H1 (cell line): ENCODE measurements at regions not wholly inside any gene's neighbourhood (a gene's known extent, or its start where the extent isn't known, plus 50 kb on each side); places are given as distances from the start of the nearest gene placed in this dataset.

Experiments used
- CTBP2 ChIP-seq: IDR thresholded peaks from 2 replicates; pipeline ENCODE4 v1.7.0; 2011; ENCODE audit warnings: borderline replicate concordance, mild to moderate bottlenecking, moderate library complexity, mixed read lengths, low read length; ENCODE audit not compliant: insufficient read depth, insufficient read length
- RFX5 ChIP-seq: IDR thresholded peaks from 2 replicates; pipeline ENCODE4 v1.6.1; 2011; ENCODE audit warnings: low read depth, low read length, improper control_type of control experiment, borderline replicate concordance
- SP2 ChIP-seq: IDR thresholded peaks from 2 replicates; pipeline ENCODE4 v1.6.1; 2012; ENCODE audit warnings: mild to moderate bottlenecking, low read length, inconsistent platforms
- TF ChIP-seq, protein P1 (sequence below): fragments of 300-600 bp; sonication (generic); IDR thresholded peaks from 2 replicates; pipeline ENCODE4 v1.7.1; 2012; ENCODE audit warnings: low read length, moderate library complexity, mild to moderate bottlenecking, inconsistent platforms; ENCODE audit not compliant: insufficient replicate concordance

- TF ChIP-seq, protein P1, sequence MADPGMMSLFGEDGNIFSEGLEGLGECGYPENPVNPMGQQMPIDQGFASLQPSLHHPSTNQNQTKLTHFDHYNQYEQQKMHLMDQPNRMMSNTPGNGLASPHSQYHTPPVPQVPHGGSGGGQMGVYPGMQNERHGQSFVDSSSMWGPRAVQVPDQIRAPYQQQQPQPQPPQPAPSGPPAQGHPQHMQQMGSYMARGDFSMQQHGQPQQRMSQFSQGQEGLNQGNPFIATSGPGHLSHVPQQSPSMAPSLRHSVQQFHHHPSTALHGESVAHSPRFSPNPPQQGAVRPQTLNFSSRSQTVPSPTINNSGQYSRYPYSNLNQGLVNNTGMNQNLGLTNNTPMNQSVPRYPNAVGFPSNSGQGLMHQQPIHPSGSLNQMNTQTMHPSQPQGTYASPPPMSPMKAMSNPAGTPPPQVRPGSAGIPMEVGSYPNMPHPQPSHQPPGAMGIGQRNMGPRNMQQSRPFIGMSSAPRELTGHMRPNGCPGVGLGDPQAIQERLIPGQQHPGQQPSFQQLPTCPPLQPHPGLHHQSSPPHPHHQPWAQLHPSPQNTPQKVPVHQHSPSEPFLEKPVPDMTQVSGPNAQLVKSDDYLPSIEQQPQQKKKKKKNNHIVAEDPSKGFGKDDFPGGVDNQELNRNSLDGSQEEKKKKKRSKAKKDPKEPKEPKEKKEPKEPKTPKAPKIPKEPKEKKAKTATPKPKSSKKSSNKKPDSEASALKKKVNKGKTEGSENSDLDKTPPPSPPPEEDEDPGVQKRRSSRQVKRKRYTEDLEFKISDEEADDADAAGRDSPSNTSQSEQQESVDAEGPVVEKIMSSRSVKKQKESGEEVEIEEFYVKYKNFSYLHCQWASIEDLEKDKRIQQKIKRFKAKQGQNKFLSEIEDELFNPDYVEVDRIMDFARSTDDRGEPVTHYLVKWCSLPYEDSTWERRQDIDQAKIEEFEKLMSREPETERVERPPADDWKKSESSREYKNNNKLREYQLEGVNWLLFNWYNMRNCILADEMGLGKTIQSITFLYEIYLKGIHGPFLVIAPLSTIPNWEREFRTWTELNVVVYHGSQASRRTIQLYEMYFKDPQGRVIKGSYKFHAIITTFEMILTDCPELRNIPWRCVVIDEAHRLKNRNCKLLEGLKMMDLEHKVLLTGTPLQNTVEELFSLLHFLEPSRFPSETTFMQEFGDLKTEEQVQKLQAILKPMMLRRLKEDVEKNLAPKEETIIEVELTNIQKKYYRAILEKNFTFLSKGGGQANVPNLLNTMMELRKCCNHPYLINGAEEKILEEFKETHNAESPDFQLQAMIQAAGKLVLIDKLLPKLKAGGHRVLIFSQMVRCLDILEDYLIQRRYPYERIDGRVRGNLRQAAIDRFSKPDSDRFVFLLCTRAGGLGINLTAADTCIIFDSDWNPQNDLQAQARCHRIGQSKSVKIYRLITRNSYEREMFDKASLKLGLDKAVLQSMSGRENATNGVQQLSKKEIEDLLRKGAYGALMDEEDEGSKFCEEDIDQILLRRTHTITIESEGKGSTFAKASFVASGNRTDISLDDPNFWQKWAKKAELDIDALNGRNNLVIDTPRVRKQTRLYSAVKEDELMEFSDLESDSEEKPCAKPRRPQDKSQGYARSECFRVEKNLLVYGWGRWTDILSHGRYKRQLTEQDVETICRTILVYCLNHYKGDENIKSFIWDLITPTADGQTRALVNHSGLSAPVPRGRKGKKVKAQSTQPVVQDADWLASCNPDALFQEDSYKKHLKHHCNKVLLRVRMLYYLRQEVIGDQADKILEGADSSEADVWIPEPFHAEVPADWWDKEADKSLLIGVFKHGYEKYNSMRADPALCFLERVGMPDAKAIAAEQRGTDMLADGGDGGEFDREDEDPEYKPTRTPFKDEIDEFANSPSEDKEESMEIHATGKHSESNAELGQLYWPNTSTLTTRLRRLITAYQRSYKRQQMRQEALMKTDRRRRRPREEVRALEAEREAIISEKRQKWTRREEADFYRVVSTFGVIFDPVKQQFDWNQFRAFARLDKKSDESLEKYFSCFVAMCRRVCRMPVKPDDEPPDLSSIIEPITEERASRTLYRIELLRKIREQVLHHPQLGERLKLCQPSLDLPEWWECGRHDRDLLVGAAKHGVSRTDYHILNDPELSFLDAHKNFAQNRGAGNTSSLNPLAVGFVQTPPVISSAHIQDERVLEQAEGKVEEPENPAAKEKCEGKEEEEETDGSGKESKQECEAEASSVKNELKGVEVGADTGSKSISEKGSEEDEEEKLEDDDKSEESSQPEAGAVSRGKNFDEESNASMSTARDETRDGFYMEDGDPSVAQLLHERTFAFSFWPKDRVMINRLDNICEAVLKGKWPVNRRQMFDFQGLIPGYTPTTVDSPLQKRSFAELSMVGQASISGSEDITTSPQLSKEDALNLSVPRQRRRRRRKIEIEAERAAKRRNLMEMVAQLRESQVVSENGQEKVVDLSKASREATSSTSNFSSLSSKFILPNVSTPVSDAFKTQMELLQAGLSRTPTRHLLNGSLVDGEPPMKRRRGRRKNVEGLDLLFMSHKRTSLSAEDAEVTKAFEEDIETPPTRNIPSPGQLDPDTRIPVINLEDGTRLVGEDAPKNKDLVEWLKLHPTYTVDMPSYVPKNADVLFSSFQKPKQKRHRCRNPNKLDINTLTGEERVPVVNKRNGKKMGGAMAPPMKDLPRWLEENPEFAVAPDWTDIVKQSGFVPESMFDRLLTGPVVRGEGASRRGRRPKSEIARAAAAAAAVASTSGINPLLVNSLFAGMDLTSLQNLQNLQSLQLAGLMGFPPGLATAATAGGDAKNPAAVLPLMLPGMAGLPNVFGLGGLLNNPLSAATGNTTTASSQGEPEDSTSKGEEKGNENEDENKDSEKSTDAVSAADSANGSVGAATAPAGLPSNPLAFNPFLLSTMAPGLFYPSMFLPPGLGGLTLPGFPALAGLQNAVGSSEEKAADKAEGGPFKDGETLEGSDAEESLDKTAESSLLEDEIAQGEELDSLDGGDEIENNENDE: no peak
- TF ChIP-seq CTBP2 (no peak), SP2 (no peak), RFX5 (no peak)
Measured at GRCh38 chr10:34912771-34913170, 97.7 kb upstream of the PARD3 start (continued).
